Natural killer cell (primary cell): ENCODE measurements at regions not wholly inside any gene's neighbourhood (a gene's known extent, or its start where the extent isn't known, plus 50 kb on each side); places are given as distances from the start of the nearest gene placed in this dataset.

Experiments used
- ATAC-seq, 3 donors: fragments of 150-1000 bp in 2 of 3; fragments of 200-7000 bp in 1 of 3; cut with Tn5 transposase; 1 replicate in 1 of 3; 2 replicates in 2 of 3; pipeline ENCODE4 v1.10.0; 2021; ENCODE audit warnings: mild to moderate bottlenecking in 2 of 3, moderate library complexity in 2 of 3
- DNase-seq, 2 donors: peaks; one replicate each; pipeline versions ENCODE4 v3.0.0 to v3.0.0-alpha.2; 2013 to 2021; ENCODE audit warnings: mixed read lengths in 1 of 2
- H3K27ac ChIP-seq: one replicate; pipeline ENCODE4 v1.5.1; 2013; ENCODE audit warnings: mild to moderate bottlenecking, low read length
- H3K27me3 ChIP-seq: one replicate; pipeline ENCODE4 v1.6.1; 2013; ENCODE audit warnings: low read length; ENCODE audit not compliant: control insufficient read depth, insufficient read depth
- H3K36me3 ChIP-seq: one replicate; pipeline ENCODE4 v1.6.1; 2013; ENCODE audit warnings: low read length; ENCODE audit not compliant: control insufficient read depth, insufficient read depth
- H3K4me1 ChIP-seq: one replicate; pipeline ENCODE4 v1.6.1; 2013; ENCODE audit warnings: low read length; ENCODE audit not compliant: control insufficient read depth, insufficient read depth
- H3K4me3 ChIP-seq: one replicate; pipeline ENCODE4 v1.5.1; 2013; ENCODE audit warnings: low read length
- H3K9me3 ChIP-seq: one replicate; pipeline ENCODE4 v1.6.1; 2013; ENCODE audit warnings: low read length; ENCODE audit not compliant: control insufficient read depth, insufficient read depth
- H3K27ac Mint-ChIP-seq, 2 donors: one replicate each; pipeline ENCODE4 v1.8.0; 2022; ENCODE audit warnings: mild to moderate bottlenecking in 2 of 2, mixed read lengths in 2 of 2, moderate library complexity in 1 of 2
- H3K27me3 Mint-ChIP-seq, 2 donors: one replicate each; pipeline ENCODE4 v1.8.0; 2022; ENCODE audit warnings: low read depth in 2 of 2, mixed read lengths in 2 of 2
- H3K36me3 Mint-ChIP-seq: one replicate; pipeline ENCODE4 v1.8.0; 2022; ENCODE audit warnings: mixed read lengths
- H3K4me1 Mint-ChIP-seq, 2 donors: one replicate each; pipeline ENCODE4 v1.8.0; 2022; ENCODE audit warnings: mixed read lengths in 2 of 2
- H3K4me3 Mint-ChIP-seq: one replicate; pipeline ENCODE4 v1.8.0; 2022; ENCODE audit warnings: mild to moderate bottlenecking, moderate library complexity, mixed read lengths
- H3K9me3 Mint-ChIP-seq, 2 donors: one replicate each; pipeline ENCODE4 v1.8.0; 2022; ENCODE audit warnings: mixed read lengths in 2 of 2
- CTCF ChIP-seq: fragments of 200-600 bp; IDR thresholded peaks from one replicate; pipeline ENCODE4 v1.8.0; 2022; ENCODE audit warnings: antibody characterized with exemption
- WGBS: methylation state at CpG from one replicate; pipeline ENCODE4 v1.1.7; 2013; ENCODE audit warnings: missing lambda C conversion rate; ENCODE audit not compliant: insufficient coverage; 5-methylcytosine and 5-hydroxymethylcytosine counted together
- intact Hi-C: fragments of 100-400 bp; cut with micrococcal nuclease; formaldehyde crosslinking; loops from one replicate; pipeline ENCODE4 v1.14.2; 2022

- H3K4me1 ChIP-seq: no peaks in the 10 kb centered on the region
- Mint-ChIP-seq H3K36me3 (no peaks in the 10 kb centered on the region), H3K9me3 (no peaks in the 10 kb centered on the region), H3K4me3 (no peak overlapping the region), H3K27me3 (peaks cover 0 to 2% of the 10 kb centered on the region in 2 donors), H3K4me1 (no peaks in the 10 kb centered on the region), H3K27ac (no peak overlapping the region)
- TF ChIP-seq CTCF: no peak
- H3K27me3 ChIP-seq: no peaks in the 10 kb centered on the region
- no peaks in the 10 kb centered on the region for H3K9me3 ChIP-seq
- no peak for ATAC-seq
- no peak overlapping the region for H3K27ac ChIP-seq
- no peaks in the 10 kb centered on the region for H3K36me3 ChIP-seq
- 90% methylated on average over 4 of the region's 4 CpGs for WGBS
- no peak overlapping the region for H3K4me3 ChIP-seq
- intact Hi-C loops: no loop called here
- DNase-seq: no peak
These were observed 58.0 kb upstream of the SLC14A2 start for GRCh38 chr18:45557287-45557686.

DNA sequence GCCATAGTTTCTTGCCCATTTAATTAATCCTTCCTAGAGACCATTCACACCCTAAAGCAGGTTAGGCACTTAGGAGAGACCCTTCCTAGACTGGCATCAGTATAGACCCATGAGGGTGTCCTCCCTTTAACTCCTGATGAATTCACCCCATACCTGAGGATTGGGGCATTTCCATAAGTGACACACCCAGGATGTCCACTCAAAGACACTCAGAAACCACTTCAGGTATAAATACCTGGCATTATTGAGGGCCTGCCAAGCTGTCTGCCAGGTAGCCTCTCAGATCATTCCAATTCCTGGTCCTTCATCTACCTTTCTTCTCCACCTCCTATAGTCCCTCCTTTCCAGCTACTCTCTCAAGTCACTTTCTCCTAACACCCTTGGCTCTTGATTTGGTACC is 57.5 kb upstream of the SLC14A2 start:
- Mint-ChIP-seq H3K27me3 (peaks cover 0 to 2% of the 10 kb centered on the region in 2 donors), H3K4me1 (no peaks in the 10 kb centered on the region), H3K4me3 (no peak overlapping the region), H3K27ac (no peak overlapping the region), H3K9me3 (no peaks in the 10 kb centered on the region), H3K36me3 (no peaks in the 10 kb centered on the region)
- Histone ChIP-seq H3K9me3 (no peaks in the 10 kb centered on the region), H3K27ac (no peak overlapping the region), H3K27me3 (no peaks in the 10 kb centered on the region), H3K4me1 (no peaks in the 10 kb centered on the region), H3K4me3 (no peak overlapping the region), H3K36me3 (no peaks in the 10 kb centered on the region)
- DNase-seq: no peak
- intact Hi-C loops: no loop called here
- TF ChIP-seq CTCF: no peak
- no peak for ATAC-seq

DNA sequence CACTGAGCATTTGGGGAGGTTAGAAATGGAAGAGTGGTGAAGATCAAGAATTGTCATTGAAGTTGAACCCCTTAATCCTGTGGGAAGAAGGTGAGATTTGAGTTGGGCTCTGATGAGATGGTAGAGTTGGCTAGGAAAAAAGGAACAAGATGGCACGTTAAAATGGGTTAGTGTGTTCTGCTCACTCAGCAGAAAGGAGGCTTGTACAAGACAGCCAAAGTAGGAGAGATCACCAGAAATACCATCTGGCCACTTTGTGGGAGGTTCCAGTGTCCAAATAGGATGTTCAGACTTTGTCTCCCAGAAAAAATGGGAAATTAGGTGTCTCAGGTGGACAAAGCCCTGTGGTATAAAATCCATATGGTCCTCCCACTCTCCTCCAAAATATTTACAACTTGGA is 56.0 kb upstream of the SLC14A2 start:
- Histone ChIP-seq H3K4me1 (no peaks in the 10 kb centered on the region), H3K27me3 (no peaks in the 10 kb centered on the region), H3K36me3 (no peaks in the 10 kb centered on the region), H3K9me3 (no peaks in the 10 kb centered on the region), H3K4me3 (no peak overlapping the region), H3K27ac (no peak overlapping the region)
- ATAC-seq: no peak
- no peak overlapping the region for H3K4me3 Mint-ChIP-seq
- intact Hi-C loops: no loop called here
- DNase-seq: no peak
- no peaks in the 10 kb centered on the region for H3K36me3 Mint-ChIP-seq
- no peaks in the 10 kb centered on the region for H3K4me1 Mint-ChIP-seq
- 91% methylated on average over 1 of the region's 1 CpG for WGBS
- H3K27ac Mint-ChIP-seq: no peak overlapping the region
- TF ChIP-seq CTCF: no peak
- peaks cover 0 to 2% of the 10 kb centered on the region in 2 donors for H3K27me3 Mint-ChIP-seq
- H3K9me3 Mint-ChIP-seq: no peaks in the 10 kb centered on the region

DNA sequence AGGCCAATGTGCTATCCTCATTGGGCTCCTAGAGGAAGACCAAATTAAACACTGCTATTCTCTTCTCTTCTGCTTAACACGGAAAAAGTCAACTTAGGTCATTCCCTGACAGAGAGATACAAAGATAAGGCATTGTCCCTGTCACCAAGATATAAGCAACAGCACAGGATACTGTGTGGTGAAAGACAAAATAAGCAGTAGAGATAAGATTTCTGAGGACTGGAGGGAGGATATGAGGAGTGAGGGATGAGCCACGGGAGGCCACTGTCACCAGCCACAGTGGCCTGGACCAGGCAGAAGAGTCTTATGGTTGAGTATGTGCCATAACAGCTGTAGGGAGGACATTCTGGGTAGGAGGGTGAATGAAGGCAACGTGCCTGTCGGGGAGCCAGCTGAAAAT is 54.4 kb upstream of the SLC14A2 start:
- intact Hi-C loops: no loop called here
- no peaks in the 10 kb centered on the region for H3K9me3 ChIP-seq
- H3K36me3 ChIP-seq: no peaks in the 10 kb centered on the region
- no peaks in the 10 kb centered on the region for H3K4me1 Mint-ChIP-seq
- DNase-seq: no peak
- WGBS: 91% methylated on average over 4 of the region's 4 CpGs
- no peak for TF ChIP-seq CTCF
- no peaks in the 10 kb centered on the region for H3K4me1 ChIP-seq
- H3K36me3 Mint-ChIP-seq: no peaks in the 10 kb centered on the region
- no peaks in the 10 kb centered on the region for H3K9me3 Mint-ChIP-seq
- no peak overlapping the region for H3K27ac Mint-ChIP-seq
- no peak for ATAC-seq
- H3K27me3 ChIP-seq: no peaks in the 10 kb centered on the region
- H3K4me3 ChIP-seq: no peak overlapping the region
- H3K4me3 Mint-ChIP-seq: no peak overlapping the region
- no peak overlapping the region for H3K27ac ChIP-seq
- peaks cover 0 to 6% of the 10 kb centered on the region in 2 donors for H3K27me3 Mint-ChIP-seq
